NCI-H2227 (cell line): ENCODE measurements at regions not wholly inside any gene's neighbourhood (a gene's known extent, or its start where the extent isn't known, plus 50 kb on each side); places are given as distances from the start of the nearest gene placed in this dataset.

Source experiments
- DNase-seq: peaks from one replicate; lab custom pipeline; 2025; ENCODE audit not compliant: unreplicated experiment; lab: John Stamatoyannopoulos, UW

DNA sequence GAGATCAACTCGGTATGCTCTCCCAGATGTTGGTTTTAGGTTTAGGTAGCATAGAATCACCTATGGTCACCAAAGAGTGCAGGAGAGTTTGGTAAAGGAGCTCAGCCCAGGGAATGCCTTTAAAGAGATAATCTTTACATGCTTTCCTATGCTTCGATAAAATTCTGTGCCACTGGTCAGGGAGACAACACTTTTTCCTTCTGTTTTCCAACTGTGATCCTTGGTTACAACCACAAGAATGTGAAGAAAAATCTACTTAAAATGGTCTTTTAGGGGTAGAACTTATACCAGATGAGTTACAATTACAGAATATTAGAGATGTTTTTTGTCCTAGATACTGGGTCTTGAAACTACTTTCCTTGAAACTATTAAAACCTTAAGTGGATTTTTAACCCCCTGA lies 895.6 kb downstream of the TTLL7 start:
- no peak for DNase-seq

DNA sequence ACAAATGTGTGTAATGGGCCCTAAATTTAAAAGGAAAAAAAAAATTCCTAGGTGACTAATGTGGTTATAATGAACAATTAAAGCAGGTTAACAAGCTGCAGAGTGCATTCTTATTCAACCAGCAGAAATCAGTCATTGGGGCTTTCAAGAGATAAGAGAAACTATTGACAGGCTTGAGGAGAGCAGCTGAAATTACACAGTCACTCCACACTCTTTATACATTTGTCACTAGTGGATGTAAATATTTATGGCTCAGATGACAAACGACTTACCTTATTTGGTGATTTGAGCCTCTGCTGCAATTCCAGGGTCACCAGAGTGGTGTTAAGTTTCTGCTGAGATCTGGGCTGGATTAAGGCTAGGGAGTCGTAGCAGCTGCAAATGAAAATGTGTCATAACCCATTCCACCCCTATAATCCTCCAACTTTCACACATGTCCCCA lies 896.3 kb downstream of the TTLL7 start:
- DNase-seq: no peak

DNA sequence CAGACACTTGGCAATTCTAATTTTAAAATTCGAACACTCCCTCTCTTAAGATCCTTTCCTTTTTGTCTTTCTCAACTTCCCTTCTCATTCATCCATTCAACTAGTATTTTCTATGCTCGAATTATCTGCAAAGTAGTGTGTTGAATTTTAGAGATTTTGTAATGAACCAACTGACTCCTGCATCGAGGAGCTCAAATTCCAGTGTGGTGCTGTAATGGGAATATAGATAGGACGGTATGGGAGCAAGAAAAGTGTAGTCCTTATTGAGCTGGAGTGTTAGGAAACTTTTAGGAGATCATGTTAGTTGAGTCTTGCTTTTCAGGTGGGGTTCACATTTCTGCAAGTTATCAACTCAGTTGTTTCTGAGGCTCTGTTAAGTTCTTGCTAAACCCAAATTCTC lies 897.5 kb downstream of the TTLL7 start:
- no peak for DNase-seq

DNA sequence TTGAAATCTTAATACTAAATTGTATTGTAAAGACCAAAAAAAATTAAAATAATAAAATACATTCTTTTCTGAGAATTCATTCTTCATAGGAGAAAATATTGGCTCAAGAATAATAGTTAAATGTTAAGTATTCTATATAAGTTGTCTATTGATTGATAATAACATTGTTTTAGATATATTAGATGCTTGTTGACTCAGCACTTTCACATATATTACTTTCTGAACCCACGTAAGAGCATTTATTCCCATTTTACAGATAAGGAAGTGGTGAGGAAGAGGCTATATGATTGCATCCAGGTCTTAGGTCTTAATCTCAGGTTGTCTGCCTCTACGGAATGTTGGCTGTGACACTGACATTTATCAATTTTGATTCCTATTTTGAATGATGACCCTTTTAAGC lies 898.8 kb downstream of the TTLL7 start:
- no peak for DNase-seq

DNA sequence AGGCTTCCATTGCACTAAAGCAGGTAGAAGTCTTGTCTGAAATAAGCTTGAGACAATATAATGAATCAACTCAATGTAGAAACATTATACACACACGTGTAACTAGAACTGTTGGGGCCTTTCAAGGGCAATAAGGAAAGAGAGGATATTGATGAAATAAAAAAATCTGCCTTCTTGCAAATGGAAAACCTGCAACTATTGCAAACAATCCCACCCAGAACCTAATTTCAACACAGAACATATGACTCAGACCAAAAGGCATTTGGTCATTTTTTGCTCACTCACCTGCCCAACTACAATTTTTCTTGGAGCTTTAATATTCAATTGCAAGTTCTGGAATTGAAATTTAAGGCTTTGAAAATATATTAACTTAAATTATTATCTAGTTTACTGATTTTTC lies 900.1 kb downstream of the TTLL7 start:
- no peak for DNase-seq

DNA sequence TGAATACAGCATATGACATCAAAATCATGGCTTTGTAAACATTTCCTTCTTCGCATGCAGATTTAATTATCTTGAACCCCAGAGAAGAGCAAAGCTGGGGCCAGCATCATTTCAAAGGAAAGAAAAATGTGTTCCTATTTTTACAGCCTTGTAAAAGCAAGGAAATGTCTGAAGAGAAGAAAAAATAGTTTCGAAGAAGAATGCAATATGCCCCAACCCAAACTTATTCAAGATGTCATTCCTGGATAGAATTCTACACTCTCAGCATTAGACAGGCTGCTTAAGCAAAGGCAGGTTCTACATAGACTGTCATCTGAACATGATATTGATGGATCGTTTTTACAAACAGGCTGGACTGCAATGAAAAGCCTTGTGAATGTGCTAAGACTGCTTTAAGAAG lies 900.8 kb downstream of the TTLL7 start:
- no peak for DNase-seq

DNA sequence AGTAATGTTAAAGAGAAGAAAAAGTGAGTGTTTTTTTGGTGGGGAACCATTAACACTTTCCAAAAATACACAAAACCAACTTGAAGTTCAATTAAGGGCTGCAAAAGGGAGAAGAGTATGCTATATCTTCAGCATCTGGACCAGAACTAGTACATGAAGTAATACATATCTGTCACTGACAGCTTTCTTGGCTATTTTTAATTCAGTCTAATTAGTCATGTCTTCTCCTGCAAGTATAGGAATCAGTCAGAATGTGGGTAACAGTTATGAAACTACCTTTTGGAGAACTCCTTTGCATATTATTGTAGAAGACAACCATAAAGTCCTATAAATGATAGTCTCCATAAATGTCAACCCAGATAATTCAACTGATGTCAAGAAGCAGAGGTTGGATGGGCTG lies 901.2 kb downstream of the TTLL7 start:
- no peak for DNase-seq

DNA sequence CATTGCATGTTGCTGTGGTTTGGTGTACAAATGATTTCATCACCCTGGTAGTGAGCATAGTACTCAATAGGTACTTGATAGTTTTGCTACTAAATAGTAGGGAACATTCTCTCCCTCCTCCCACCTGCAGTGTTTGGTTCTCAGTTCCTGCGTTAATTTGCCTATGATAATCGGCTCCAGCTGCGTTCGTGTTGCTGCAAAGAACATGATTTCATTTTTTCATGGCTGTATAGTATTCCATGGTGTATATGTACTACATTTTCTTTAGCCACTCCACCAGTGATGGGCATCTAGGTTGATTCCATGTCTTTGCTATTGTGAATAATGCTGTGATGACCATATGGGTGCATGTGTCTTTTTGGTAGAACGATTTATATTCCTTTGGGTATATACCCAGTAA lies 903.4 kb downstream of the TTLL7 start:
- no peak for DNase-seq

DNA sequence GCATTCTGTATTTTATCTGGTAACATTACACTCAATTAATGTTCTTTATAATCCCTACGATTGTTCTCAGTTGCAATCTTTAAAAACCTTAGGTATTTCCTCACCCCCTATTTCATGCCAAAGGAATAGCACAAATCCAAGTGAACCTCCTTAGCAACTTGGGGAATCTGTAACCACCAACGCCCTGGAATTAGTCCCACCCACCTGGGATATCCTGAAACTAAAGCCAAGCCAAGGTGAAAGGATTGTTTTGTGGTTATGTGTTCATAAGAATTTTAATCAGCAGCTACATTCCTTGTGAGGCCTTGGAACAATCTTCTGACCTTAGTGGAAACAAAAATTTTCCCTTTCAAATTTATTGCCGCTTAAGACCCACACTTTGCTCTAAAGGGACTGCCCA lies 908.7 kb downstream of the TTLL7 start:
- no peak for DNase-seq

DNA sequence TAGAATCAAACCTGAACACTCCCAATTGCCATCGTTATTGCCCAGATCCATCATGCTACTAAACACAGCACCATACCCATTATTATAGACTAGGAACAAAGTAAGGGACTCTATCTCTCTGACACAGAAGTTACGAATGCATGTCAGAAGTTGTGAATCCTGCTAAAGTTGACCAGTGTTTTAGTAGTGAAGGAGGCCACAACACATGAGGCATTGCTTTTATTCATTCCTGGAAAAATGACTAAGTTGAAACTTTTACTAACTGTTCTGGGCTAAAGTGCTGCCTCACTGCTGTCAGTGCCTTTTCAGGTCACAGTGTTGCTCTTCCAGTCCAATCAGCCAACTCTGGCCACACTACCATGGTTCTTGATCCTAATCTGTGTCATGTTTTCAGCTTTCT lies 911.1 kb downstream of the TTLL7 start:
- DNase-seq: no peak

DNA sequence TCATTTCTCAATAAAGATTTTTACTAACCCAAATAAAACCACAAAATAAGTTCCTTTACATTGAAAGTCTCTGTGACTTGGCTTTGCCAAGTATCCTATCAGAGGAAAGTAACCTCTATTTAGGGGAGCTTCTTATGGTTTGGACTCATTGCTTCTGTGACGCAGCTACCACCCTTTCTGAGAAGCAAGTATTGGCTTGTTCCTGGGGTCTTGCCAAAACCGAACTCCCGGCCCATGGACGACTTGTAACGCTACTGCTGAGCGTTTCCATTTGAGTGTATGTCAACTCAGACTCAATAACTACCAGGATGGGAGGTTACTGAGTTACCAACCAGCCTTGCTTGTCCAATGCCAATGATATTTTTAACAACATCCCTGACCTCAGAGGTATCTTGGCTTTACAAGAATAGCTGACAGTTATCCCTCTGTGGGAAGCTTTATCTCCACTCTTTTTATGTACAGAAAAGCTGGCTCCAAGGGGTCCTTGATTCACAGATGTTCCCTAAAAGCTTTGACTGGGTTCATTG lies 911.9 kb downstream of the TTLL7 start:
- DNase-seq: no peak

DNA sequence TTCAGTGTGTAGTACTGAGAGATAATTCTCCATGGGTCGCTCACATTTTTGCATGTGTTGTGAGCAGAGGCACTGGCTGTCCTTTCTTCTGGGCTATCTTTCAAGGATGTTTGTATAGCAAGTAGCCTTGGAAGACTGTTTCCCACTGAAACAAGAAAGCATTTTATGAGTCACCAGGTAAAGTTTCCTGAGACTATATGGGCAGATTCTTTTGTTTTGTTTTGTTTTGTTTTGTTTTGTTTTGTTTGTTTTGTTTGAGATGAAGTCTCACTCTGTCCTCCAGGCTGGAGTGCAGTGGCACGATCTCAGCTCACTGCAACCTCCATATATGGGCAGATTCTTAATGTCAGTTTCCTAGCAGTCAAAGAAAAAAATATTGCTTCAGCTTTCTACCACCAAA lies 912.6 kb downstream of the TTLL7 start:
- no peak for DNase-seq

DNA sequence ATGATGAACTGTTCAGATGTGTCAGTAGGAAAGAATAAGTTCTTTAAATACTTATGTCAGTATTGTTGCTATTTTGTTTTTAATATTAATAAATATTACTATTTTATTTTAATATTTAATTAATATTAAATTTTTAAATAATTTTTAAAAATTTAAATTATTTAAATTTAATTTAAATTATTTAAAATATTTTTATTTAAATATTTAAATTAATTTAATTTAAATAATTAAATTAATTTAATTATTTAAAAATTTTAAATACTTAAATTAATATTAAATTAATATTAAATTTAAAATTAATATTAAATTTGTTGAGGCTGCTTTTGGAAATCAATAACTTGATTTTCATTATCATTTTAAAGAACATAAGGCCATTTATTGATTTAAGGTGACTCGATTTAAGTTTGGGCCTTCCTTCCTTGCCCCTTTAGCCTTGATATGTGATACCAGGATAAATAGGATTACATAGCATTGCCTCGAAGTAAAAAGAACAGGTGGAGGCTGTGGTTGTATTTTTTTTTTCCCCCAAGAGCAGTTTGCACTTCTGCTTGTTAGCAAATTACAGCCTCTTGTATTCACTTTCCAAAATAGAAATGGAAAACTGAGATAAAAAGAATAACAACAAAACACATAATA lies 915.2 kb downstream of the TTLL7 start:
- no peak for DNase-seq

DNA sequence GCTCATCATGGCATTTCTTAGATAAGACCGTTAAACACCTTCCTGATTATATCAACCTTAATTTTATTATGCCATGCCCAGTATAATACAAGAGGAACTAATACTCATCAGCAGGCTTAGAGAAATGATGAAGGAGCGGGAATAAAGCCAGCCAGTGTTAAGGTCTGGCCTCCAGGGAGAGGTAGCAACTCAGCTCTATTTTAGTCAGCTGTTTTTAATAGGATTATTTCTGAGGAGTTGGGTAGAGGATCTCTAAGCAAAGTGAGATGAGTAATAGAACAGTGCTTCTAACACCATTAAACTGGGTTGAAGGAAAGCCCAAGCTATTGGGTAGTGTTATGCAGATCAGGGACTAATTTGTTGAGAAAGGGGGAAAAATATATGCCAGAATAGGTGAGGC lies 921.5 kb downstream of the TTLL7 start:
- no peak for DNase-seq

DNA sequence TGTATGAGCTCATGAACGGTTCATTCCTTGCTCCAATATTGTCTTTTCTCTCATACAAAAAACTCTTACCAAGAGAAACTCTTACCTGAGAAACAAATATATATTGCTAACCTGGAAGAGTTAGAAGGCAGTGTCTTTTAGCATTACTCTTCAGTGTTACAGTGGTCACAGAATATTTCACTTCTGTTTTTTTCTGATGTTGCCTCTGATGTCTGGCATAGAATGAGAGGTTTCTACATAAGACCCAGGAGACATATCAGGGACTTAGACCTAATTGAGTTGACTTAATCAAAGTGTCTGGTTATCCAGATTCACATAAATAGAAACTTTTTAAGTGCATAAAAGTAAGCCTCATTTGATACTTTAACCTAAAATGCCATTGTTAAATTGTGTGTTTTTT lies 923.8 kb downstream of the TTLL7 start:
- no peak for DNase-seq

DNA sequence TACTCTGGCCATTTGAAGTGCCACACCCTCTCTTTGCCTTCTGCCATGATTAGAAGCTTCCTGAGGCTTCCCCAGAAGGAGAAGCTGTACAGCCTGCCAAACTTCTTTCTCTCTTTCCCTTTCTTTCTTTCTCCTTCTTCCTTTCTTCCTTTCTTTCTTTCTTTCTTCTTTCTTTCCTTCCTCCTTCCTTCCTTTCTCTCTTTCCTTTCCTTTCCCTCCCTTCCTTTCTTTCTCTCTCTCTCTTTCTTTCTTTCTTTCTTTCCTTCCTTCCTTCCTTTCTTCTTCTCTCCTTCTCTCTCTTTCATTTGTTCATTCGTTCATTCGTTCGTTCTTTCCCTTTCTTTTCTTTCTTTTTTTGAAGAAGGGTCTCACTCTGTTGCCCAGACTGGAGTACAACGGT lies 931.0 kb downstream of the TTLL7 start:
- no peak for DNase-seq

DNA sequence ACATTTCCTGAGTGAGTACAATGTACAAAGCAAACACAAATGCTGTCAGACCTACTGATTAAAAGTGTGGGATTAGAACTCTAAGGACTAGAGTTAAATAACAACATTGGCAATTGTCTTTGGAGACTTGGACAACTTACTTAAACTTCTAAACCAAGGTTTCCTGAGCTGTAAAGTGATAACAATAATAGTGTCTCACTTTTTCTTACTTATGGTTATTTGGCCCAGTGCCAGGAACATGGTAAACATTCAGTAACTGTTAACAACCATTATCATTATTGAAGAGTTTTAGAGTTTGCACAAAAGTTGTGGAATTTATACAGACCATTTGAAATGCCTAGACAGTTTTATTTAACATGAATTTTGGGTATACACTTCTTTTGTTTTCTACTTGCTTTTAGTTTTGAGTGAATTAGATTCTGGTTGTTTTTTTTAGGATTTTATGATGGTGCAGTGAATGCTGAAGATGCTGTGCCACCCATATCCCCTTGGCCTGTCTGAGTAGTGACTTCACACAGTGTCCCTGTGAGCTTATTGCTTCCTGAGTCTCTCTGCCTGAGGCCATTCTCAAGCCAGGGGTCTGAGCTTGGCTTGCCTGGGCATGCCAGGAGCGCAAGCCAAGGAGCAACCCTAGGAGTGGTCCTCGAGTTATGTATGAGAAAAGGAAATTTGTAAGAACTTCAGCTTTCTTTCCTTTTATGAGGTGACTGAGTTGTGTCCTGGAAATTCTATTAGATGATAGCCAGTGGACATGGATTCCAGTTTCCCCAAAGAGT lies 932.8 kb downstream of the TTLL7 start:
- DNase-seq: no peak

DNA sequence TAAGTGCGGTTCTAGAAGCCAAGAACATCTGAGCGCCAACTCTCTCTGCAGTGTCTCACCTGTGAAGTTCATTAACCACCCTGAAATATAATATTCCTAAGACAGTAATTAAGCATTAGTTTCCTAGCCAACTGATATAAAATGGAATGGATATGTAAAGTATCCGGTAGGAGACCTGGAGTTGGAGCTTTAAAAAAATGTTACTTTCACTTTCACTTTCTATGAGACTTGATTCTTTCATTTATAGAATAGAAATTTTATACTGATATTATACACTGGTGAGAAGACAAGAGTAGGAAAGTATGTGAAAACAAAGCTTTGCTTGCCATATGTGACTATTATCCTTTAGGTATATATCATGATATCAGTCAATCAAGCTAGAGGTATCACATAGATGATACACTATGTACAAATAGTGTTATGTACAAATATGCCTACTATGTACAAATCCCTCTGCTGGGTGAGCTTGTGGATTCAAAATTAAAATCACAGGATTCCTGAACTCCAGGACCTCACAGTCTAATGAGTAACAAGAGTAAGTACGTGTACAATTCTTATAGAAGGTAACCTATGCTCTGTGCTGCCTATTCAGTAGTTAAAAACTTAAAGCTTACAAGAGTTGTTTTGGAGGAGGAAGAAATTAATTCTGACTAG lies 934.2 kb downstream of the TTLL7 start:
- DNase-seq: no peak

DNA sequence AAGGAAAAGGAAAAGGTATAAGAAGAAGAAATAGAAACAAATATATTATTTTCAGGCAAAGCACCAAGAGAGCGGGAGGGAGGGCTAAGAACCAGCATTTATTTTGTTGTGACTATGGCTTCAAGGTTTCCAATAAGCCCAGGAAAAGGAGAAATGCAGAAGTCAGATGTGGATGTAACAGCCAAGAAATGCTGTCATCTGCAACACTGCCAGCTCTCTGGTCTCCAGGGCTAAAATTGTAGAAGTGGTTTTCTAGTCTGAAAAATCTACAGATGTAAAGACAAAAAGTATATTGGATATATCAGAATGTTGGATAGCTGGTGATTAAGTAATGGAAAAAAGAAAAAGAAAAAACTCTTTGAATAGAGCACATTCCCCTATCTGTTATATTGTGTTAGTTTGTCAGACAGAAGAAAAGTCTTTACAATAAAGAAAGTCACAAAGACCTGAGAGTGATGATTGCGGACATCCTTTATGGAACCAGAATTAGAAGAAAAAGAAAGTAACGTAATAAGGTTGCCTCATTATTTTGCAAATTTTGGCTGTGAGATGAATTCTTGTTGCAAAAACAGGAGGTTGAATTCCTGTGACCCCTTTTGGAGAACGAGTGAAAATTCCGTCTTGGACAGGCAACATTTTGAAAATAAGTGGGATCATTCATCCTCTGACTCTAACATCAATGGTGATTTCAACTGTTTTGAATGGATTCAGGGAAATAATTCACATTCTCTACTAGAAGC lies 938.1 kb downstream of the TTLL7 start:
- no peak for DNase-seq

DNA sequence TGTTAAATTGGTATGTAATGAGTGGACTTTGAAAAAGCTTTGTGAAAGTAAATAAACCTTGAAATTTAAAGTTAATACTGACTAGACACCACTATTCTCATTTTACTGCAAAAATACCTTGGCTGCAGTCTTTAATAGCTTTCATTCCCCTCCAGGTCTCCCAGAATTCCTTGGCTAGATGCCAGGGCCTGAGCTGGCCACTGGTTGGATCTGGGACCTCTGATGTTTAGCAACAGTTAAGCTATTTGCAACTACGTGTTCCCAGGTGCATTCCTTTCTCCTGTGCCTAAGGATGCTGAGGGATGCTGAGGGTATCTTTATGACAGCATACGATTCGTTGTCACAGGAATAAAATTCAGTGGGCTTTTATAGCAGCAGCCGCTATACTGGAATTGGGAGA lies 938.7 kb downstream of the TTLL7 start:
- DNase-seq: no peak

DNA sequence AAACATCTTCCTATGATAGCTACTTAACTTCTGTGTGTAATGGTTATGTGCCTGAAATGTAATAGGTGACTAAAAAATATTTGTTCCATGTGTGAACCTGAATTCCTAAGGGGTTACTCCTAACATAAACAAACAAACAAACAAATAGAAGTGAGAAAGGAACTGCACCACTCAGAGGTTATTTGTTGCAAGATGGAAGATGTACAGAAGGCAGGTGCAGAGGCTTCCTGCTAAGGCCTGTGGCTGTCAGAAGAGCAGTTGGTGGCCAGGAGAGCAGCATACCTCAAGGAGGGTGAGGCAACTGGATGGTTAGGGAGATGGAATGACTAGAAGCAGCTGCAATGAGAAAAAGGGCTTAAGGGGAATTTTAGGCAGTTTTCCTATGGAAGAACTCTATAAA lies 940.6 kb downstream of the TTLL7 start:
- no peak for DNase-seq
